ENCODE measurements at regions not wholly inside any gene's neighbourhood (a gene's known extent, or its start where the extent isn't known, plus 50 kb on each side); places are given as distances from the start of the nearest gene placed in this dataset.

DNA sequence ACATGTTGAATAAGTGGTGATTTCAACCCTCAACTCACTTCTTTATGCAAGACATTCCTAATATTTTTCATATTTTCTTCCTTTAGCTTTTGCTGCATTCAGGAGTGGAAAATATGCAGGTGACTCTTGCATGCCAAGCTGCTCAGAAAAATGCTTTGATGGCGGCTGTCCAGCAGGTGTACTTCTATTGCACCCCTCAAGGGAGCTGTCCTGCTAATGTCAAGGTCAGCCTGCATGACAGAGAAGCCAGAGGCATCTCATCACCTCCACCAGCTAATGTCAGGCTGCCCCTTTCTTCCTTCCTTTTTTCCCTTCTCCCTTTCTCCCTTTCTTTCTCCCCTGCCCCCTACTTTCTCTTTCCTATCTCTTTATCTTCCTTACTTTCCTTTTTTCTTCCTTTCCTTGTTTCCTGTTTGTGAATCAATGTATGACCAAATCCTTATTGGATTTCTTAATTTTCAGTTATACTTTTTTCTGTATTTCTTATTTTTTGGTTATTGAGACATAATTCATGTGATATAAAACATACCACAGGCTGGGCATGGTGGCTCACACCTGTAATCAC is 112.2 kb downstream of the CD164 start:
- intact Hi-C loops (cut with micrococcal nuclease; ENCODE audit: unreplicated experiment) = no loop called here

DNA sequence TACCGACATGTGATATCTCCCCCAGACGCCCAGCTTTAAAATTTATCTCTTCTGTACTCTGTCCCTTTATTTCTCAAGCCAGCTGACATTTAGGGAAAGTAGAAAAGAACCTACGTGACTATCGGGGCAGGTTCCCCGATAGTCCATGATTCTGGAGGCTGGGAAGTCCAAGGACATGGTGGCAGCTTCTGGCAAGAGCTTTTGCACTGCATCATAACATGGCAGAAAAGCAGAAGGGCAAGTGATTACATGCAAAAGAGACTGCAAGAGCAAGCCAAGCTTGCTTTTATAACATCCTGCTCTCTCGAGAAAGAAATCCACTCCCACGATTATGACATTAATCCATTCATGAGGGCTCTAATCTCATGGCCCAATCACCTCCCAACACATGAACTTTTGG is 113.2 kb downstream of the CD164 start:
- no peak for TF ChIP-seq EZH2 (IDR thresholded peaks at IDR 0.05; ENCODE audit: low read depth)
- TF ChIP-seq, protein P1, sequence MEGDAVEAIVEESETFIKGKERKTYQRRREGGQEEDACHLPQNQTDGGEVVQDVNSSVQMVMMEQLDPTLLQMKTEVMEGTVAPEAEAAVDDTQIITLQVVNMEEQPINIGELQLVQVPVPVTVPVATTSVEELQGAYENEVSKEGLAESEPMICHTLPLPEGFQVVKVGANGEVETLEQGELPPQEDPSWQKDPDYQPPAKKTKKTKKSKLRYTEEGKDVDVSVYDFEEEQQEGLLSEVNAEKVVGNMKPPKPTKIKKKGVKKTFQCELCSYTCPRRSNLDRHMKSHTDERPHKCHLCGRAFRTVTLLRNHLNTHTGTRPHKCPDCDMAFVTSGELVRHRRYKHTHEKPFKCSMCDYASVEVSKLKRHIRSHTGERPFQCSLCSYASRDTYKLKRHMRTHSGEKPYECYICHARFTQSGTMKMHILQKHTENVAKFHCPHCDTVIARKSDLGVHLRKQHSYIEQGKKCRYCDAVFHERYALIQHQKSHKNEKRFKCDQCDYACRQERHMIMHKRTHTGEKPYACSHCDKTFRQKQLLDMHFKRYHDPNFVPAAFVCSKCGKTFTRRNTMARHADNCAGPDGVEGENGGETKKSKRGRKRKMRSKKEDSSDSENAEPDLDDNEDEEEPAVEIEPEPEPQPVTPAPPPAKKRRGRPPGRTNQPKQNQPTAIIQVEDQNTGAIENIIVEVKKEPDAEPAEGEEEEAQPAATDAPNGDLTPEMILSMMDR (conservative IDR thresholded peaks at IDR 0.05) = no peak
- ChIA-PET CTCF (no interaction called here), POLR2A (ENCODE audit: unreplicated experiment) (no interaction called here)
- DNase-seq = no peak
- Histone ChIP-seq H3K36me3 (ENCODE audit: low read depth) (no peaks in the 10 kb centered on the region), H3K79me2 (ENCODE audit: low read depth) (no peaks in the 10 kb centered on the region), H3K4me3 (no peak overlapping the region), H3K9me2 (ENCODE audit: insufficient read depth) (no peaks in the 10 kb centered on the region), H3F3A (ENCODE audit: insufficient read depth, low read depth) (no peaks in the 10 kb centered on the region), H3K27ac (no peak overlapping the region), H4K20me1 (ENCODE audit: insufficient read depth) (no peaks in the 10 kb centered on the region; the same call in 1 of the 2 replicates), H2AFZ (no peak overlapping the region), H3K4me1 (replicated peaks; ENCODE audit: insufficient read depth) (no peaks in the 10 kb centered on the region), H3K9me3 (ENCODE audit: insufficient read depth, low read depth) (no peaks in the 10 kb centered on the region), H3K27me3 (ENCODE audit: insufficient read depth, low read depth) (no peaks in the 10 kb centered on the region), H3K4me2 (no peak overlapping the region)
- intact Hi-C loops (cut with micrococcal nuclease; ENCODE audit: unreplicated experiment) = no loop called here
- no TSS peak for BruUV-seq (replicated peaks)

More for the DNA sequence above, 112.2 kb downstream of the CD164 start:
- POLR2A ChIA-PET (ENCODE audit: unreplicated experiment) = no interaction called here
- DNase-seq = no peak
- no peaks in the 10 kb centered on the region for H3F3A ChIP-seq (ENCODE audit: insufficient read depth, low read depth)
- BruUV-seq (replicated peaks) = no TSS peak
- H3K9me2 ChIP-seq (ENCODE audit: insufficient read depth) = no peaks in the 10 kb centered on the region
- TF ChIP-seq, protein P1 (conservative IDR thresholded peaks at IDR 0.05) = no peak
- TF ChIP-seq EZH2 (IDR thresholded peaks at IDR 0.05; ENCODE audit: low read depth) = no peak
- no peaks in the 10 kb centered on the region for H3K9me3 ChIP-seq (ENCODE audit: insufficient read depth, low read depth)
- H3K79me2 ChIP-seq (ENCODE audit: low read depth) = no peaks in the 10 kb centered on the region
- CTCF ChIA-PET = no interaction called here
- H2AFZ ChIP-seq = no peak overlapping the region
- H3K27ac ChIP-seq = no peak overlapping the region
- no peak overlapping the region for H3K4me3 ChIP-seq
- no peaks in the 10 kb centered on the region for H3K27me3 ChIP-seq (ENCODE audit: insufficient read depth, low read depth)
- H3K36me3 ChIP-seq (ENCODE audit: low read depth) = no peaks in the 10 kb centered on the region
- H3K4me2 ChIP-seq = no peak overlapping the region
- no peaks in the 10 kb centered on the region; the same call in 1 of the 2 replicates for H4K20me1 ChIP-seq (ENCODE audit: insufficient read depth)
- H3K4me1 ChIP-seq (replicated peaks; ENCODE audit: insufficient read depth) = no peaks in the 10 kb centered on the region

DNA sequence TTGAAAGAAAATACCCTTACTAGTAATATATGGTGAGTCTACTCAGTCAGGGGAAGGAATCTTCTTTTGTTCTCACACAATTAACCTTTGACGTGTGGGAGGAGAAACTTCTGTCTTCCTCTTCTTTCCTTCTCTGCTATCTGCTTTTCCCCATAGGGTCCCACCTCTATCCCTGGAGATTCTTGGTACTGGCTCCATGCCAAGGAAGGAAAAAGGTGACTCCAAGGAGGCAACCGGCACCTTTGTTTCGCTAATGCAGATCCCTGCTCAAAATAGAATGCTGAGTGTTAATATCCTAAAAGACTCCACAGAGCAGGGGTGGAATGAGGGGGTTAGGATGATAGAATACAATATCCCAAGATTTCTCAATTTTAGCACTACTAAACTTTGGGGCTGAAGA is 116.7 kb downstream of the CD164 start:
- no peaks in the 10 kb centered on the region for H3K79me2 ChIP-seq (ENCODE audit: low read depth)
- DNase-seq = no peak
- H3K27me3 ChIP-seq (ENCODE audit: insufficient read depth, low read depth) = no peaks in the 10 kb centered on the region
- ChIA-PET CTCF (no interaction called here), POLR2A (ENCODE audit: unreplicated experiment) (no interaction called here)
- no peaks in the 10 kb centered on the region for H3K4me1 ChIP-seq (replicated peaks; ENCODE audit: insufficient read depth)
- H3K9me2 ChIP-seq (ENCODE audit: insufficient read depth) = no peaks in the 10 kb centered on the region
- H3K4me2 ChIP-seq = no peak overlapping the region
- BruUV-seq (replicated peaks) = no TSS peak
- no peaks in the 10 kb centered on the region for H3F3A ChIP-seq (ENCODE audit: insufficient read depth, low read depth)
- H3K36me3 ChIP-seq (ENCODE audit: low read depth) = no peaks in the 10 kb centered on the region
- no peak overlapping the region for H2AFZ ChIP-seq
- TF ChIP-seq, protein P1 (conservative IDR thresholded peaks at IDR 0.05) = no peak
- no peak for TF ChIP-seq EZH2 (IDR thresholded peaks at IDR 0.05; ENCODE audit: low read depth)
- intact Hi-C loops (cut with micrococcal nuclease; ENCODE audit: unreplicated experiment) = no loop called here
- H3K27ac ChIP-seq = no peak overlapping the region
- no peaks in the 10 kb centered on the region for H4K20me1 ChIP-seq (ENCODE audit: insufficient read depth)
- 0 out of 2 replicates have a peak, but pooled peaks cover 5% of the 10 kb centered on the region for H3K9me3 ChIP-seq (ENCODE audit: insufficient read depth, low read depth)
- H3K4me3 ChIP-seq = no peak overlapping the region

All from PC-9 (cell line).